NCI-H1417 treated with DMSO at 0.1 percent for 48 hours (cell line): ENCODE measurements at regions not wholly inside any gene's neighbourhood (a gene's known extent, or its start where the extent isn't known, plus 50 kb on each side); places are given as distances from the start of the nearest gene placed in this dataset.
A peak's percentile ranks its signal among the peaks of the same experiment; 100 is the strongest.

Experiments
- DNase-seq: peaks from one replicate; lab custom pipeline; 2025; lab: John Stamatoyannopoulos, UW

DNA sequence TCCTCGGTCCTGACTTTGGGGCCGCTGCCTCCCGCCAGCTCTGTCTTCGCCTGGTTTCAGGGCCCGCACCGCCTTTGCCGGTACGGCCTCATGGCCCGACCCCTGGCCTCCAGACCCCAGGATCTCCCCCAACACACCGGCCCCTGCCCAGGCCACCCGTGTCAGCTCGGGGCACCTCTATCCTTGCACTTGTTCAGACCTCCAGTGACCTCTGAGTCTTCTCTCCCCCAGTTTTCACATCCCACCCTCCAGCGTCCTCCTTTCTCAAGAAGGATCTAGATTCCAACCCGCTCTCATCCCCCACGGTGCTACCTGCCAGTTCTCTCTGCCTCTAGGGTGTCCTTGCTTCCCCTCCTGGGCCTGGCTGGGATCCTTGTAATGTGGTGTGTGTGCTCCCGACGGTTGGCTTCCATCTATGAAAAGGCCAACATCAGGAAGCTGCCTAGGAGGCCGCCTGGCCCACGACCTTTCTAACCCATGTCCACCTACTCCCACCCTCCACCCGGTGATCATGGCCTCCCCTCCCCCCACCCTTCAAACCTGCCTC, 61.1 kb downstream of the SPATA31C2 start:
- no peak for DNase-seq

DNA sequence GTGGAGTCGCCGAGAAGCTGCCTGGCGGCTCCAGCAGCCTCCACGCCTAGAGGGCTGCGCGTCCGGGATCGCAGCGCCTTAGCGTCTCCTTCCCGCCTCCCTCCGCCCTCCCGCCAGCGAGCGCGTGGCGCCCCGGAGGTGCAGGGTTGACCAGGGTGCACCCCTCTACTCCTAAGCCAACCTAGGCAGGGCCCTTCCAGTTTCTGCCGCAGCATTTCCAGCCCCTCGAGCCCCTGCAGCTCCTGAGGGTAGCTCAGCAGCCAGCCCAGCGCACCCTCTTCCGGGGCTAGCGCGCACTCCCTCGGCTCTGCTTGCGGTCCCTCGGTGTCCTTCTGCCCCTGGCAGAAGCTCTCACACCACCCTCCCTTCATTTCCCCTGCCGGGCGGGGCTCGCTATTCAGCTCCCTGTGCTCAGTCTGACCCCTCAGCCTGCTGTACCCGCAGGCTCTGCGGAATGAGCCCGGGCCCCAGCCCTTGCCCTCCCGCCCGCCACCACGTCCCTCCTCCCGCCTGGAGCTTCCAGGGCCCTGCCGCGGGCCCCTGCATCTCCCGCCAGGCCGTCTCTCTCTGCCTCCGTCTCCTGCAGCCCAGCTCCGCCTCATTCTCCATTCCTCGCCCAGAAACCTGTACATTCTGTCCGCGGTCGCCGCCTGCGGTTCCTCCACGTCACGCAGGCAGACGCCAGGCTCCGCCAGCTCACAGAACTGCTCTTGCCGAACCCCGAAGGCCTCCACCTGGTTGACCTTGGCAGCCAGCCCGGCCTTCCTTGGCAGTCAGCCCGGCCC, 61.8 kb downstream of the SPATA31C2 start:
- DNase-seq = peak; percentile 20

- no peak for DNase-seq
Measured at GRCh38 chr9:88075966-88076285, 62.3 kb downstream of the SPATA31C2 start.

DNA sequence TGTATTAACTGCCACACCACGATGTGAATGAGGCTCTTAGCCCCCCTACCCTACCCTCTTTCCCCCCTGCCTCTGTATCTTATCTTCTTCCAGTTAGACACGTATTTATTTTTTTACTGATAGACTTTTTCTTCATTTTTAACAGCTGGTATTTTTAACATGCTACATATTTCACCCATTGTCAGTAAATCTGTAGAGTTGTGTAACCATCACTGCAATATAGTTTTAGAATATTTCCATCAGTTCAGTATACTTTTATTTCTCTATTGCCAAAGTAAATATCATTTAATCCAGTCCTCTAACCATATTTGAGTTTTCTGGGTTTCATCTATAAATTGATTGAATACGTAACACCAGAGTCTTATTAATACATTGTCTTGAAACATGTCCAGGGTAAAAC, 62.8 kb downstream of the SPATA31C2 start:
- no peak for DNase-seq

DNA sequence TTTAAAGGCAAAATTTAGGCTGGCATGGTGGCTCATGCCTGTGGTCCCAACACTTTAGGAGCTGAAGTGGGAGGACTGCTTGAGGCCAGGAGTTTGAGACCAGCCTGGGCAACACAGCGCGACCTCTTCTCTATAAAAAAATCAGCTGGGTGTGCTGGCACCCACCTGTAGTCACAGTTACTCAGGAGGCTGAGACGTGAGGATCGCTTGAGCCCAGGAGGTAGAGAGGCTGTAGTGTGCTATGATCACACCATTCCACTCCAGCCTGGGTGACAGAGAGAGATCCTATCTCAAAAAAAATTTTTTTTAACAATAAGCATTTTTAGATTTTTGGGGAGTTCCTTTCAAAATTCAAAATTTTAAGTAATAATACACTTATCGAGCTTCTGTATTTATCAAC, 63.3 kb downstream of the SPATA31C2 start:
- no peak for DNase-seq

DNA sequence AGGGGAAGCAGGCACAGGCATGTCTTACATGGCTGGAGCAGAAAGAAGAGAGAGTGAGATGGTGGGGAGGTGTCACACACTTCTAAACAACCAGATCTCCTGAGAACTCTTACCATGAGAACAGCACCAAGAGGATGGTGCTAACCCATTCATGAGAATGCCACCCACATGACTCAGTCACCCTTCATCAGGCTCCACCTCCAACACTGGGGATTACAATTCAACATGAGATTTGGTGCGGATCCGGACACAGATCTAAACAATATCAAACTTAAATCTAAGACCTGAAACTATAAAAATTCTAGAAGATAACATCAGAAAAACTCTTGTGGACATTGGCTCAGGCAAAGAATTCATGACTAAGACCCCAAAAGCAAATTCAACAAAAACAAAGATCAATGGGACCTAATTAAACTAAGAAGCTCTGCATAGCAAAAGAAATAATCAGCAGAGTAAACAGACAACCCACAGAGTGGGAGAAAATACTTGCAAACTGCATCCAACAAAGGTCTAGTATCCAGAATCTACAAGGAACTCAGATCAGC, 65.4 kb downstream of the SPATA31C2 start:
- no peak for DNase-seq

GRCh38 chr9:88071331-88071730, 66.9 kb downstream of the SPATA31C2 start:
- no peak for DNase-seq

GRCh38 chr9:88065619-88066018, 72.7 kb downstream of the SPATA31C2 start:
- DNase-seq = no peak

GRCh38 chr9:88064554-88064953, 73.7 kb downstream of the SPATA31C2 start:
- no peak for DNase-seq

DNA sequence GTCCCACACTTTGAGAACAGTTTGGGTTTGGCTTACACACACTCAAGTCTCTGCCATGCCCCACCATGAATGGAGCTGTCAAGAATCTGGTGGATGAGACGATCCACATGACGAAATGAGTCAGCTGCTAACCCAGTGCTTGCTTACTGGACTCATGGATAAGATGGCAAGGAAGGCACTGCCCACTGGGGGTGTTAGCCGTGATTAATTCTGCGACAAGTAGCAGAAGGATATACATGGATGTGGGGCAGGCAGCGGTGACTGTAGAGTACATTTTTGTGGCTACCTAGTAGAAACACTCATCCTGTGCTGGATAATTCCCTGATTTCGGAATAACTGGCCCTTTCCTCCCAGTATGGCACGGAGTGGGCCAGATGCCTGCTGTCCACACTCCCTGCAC, 77.5 kb downstream of the SPATA31C2 start:
- DNase-seq = no peak

DNA sequence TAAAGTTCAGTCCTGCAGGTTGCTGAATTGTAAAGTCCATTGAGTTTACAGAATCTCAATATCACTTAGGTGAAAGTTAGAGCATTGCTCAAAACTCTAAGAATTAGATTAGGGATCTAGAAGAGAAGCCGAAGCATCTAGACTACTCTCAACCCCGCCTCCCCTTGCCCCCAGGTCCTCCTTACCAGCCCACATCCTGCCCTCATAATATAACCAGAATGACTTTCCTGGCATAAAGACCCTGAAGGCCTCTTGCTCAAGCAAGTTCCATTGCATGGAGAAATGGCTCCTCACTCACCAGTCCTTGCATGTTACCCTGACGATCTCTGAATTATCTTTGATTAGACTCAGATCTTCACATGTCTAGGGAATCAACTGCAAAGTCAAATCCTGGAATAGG, 78.8 kb downstream of the SPATA31C2 start:
- DNase-seq = no peak

- no peak for DNase-seq
Measured at GRCh38 chr9:88056876-88057275, 81.4 kb downstream of the SPATA31C2 start.

DNA sequence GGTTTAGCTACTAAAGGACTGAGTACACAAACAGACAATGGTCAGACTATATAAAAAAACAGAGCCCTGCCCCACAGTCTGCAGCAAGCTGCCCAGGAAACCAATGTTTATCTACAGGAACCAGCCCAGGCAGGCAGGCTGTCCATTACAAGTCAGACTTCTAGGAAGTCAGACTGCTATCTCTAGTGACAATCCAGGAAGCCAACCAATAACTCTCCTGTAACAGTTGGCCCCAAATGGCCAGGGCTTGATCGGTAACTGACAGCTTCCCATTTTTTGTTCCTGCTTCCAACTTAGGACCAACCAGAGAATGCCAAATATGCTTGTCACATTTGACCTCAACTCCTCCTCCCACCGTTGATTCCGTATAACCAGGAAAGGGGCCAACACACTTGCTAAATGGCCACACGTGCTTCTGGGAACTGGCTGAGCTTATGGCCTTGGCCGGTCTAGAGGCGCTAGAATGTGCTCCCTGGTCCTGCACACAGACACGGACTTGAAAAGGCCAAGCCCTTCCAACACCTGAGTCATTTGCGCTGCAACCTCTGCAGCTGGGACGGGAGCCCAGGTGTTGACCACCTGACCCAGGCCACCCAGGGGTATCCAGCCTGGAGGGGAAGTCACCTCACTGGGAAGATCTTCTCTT, 79.6 kb upstream of the CDK20 start:
- DNase-seq = no peak

DNA sequence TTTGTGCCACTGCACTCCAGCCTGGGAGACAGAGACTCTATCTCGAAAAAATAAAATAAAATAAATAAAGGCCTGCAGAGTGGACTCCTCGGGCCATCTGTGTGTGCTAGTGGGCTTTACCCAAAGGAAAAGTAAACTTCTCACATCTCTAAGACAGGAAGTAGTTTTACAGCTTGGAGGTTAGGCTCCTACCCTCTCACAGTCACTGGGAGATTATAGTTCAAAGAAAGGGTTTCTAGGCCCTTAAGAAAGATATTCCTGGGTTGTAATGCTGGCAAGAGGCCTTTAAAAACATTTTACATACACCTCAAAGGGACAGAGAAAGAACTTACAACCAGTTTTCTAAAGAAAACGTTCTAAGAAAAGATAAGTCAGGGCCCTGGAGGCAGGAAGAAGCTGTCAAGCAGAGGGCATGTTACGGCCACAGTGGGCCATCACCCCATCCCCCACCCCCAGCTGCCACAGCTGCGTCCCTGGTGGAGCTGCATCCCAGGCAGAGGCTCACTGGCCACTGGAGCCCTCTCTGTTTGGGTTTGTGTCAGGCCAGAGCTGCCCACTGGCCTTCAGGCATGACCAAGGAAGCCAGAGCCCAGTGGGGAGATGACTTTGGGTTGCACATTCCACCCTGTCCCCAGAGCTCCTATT, 78.1 kb upstream of the CDK20 start:
- no peak for DNase-seq

- DNase-seq = no peak
Measured at GRCh38 chr9:88051138-88051537, 76.8 kb upstream of the CDK20 start.

DNA sequence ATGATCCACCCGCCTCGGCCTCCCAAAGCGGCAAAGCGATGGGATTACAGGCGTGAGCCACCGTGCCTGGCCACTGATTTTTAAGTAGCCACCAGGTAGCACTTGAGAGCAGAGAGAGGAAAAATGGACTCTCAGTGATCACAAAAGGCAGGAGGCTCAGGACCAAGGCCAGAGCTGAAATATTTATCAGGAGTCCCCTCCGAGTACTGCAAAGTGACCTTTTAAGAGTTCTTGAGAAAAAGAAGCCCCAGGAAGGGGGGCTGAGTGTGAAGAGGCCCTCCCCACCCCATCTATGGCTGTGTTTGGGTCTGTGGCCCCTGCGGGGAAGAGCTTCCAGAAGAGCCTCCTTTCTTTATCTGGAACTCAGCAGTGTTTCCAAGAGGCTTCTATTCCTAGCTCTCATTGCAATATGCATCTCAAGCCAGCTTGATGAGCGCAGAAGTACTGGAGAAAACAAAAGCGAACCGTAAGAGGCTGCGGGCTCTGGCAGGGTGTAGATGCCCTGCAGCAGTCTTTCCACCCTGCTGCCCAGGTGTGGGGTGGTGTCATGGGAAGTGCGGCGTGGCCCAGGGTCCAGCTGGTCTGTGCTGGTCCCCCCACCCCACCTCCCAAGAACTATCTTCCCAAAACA, 75.5 kb upstream of the CDK20 start:
- DNase-seq = no peak

- no peak for DNase-seq
Measured at GRCh38 chr9:88046542-88046941, 72.2 kb upstream of the CDK20 start.

GRCh38 chr9:88045686-88046085, 71.4 kb upstream of the CDK20 start:
- no peak for DNase-seq

GRCh38 chr9:88044200-88044599, 69.9 kb upstream of the CDK20 start:
- DNase-seq = no peak

DNA sequence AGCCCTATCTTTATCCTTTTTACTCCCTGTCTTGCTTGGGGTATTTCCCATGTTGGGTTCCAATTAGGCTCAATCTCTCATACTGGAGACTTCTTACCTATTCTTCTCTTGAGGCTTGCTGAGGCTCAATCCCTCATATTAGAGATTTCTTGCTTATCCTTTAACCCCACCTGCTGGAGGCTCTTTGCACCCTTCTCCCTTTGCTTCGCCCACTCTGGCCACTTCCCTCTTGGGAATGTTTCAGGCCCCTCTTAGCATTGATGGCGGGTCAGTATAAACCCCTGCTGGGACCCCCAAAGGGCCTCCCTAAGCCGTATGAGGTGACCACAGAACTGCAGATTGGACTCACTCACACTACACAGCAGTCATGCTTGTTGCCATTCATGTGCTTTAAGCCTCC, 69.3 kb upstream of the CDK20 start:
- no peak for DNase-seq

GRCh38 chr9:88041447-88041846, 67.1 kb upstream of the CDK20 start:
- no peak for DNase-seq

DNA sequence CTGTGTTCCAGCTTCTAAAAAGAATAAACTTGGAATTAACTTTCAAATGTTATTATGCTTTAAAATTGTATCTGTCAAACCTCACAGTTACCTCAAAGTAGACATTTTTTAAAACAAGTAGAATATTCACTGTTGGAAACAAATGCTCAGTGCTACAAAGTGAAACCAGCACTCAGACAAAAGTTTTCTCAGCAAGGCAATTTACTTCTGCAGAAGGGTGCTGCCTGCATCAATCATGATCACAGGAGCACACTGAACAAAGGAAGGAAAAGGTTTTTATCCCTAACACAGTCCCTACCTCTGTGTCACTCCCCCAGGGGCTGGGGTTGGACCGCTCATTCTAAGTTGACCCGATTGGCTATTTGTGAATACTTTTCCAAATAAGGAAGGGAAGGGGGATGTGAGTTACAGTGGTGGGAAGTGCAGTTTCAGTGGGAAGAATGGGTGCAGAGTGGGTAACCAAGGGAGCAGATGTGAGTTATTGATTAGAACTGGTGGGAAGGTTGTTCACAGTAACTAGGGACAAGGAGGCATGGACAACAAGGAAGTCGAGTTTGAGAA, 63.0 kb upstream of the CDK20 start:
- DNase-seq = no peak
